NCI-H774 (cell line): ENCODE measurements at regions not wholly inside any gene's neighbourhood (a gene's known extent, or its start where the extent isn't known, plus 50 kb on each side); places are given as distances from the start of the nearest gene placed in this dataset.

Experiments
- DNase-seq: peaks from one replicate; lab custom pipeline; 2025; lab: John Stamatoyannopoulos, UW

DNA sequence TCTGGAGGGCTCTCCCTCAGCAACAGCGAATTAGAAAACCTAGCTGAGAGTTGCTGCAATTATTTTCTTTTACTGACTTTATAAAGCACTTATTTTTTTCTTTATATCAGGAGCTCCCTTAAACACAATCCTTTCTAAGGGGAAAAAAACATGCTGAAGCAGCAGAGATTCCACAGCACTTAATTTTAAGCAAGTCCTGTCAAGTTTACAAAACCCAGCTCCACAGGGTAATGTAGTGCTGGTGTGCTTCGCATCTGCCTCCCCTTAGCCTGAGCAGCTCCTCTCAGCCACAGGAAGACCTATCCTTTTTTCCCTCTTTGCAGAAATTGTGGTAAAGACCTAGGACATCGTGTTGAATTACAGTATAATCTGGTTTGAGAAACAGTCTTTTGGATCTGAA, 208.1 kb upstream of the SYNDIG1 start:
- no peak for DNase-seq

DNA sequence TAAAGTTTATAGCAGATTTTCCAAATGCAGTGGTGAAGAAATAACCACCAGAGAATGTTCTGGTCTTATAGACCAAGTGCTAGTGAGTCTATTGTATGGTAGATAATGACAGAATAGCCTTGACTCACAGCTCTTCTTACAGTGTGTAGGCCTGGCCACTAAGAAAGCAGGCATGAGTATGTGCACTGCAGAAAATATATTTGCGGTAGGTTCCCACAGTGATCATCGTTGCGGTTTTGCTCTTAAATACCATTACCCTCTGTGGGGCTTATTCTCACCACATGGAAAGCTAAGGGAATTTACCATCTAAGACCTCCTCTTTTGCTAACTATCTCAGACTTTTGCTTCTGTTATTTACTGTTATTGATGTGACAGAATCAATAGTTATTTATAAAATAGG, 212.3 kb upstream of the SYNDIG1 start:
- DNase-seq: no peak

DNA sequence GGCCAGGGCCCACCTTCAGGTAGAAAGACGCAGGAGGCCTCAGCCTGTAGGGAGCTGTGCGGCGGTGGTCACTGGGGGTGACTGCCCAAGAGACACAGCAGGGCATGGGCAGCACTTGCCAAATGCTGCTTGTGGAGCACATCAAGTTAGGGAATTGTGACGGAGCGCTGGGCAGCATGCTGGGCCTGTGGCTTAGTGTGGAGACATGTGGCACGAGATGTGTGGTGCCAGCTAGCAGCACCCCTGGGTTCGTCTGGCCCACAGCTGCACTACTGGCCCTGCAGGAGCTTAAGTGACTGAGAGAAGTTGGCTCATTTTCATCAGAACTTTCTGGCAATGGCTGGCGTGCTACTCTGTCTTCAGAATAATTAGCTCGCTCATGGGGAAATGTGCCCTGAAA, 213.1 kb upstream of the SYNDIG1 start:
- DNase-seq: no peak

DNA sequence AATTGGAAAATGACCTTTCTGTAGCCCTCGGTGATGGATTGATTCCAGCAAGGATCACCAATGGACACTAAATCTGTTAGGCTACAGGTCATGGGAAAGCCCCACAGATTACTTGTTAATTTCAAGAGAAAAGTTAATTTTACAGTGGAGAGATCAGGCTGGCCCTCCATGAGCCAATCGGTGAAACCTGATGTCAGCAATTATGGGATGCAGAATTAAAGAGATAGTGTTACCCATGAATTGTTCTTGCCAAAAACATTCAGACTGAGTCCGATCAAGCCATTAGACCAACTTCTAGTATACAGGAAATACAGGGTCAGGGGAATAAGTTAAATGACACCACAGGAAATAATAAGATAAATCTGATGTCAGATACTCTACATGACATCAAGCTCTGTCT, 214.9 kb upstream of the SYNDIG1 start:
- no peak for DNase-seq

DNA sequence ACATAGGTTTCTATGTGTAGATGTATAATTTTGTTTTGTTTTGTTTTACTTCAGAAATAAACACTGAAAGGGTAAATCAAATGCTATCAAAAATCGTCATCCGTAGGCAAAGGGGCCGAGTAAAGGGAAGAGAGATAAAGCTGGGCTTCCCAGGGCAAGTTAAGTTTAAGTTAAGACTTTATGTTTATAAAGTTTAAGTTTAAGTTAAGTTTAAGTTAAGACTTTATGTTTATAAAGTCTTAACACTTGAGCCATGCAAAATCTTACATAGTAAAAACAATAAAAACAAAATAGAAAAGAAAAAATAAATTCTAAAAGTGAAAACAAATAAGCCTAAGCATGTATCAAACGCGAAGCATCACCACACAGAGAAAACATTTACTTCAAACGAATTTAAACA, 216.1 kb upstream of the SYNDIG1 start:
- no peak for DNase-seq

DNA sequence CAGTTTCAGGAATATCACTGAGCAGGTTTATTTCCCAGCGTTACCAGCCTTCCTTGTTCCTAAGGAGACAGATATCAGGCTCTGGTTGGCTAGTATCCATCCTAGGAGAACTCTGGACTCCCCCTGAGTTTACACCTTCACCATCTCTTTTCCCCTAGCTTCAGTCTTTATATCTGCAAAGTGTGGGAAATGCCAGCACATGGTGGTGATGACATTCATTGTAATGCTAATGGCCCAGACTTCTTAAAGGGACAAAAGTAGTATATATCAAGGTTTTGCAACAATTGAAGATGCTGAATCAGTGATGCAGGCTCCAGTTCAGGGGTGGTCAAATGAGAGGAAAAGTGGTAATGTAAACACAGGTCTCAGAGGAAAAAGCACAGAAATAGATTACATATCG, 224.3 kb upstream of the SYNDIG1 start:
- no peak for DNase-seq

DNA sequence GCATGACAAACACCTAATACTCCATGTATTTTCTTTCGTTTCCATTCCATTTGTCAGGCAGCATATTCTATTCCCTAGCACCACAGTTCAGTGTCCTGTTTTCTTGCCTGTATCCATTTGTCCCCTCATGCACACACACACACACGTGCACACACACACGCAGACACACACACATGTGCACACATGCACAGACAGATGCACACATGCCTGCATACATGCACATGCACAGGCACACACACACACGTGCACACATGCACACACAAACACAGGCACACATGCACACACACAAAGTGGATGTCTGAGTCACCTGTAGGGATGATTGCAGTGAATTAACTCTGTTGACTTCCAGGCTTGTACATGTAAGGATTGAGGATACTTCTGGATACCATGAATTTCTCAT, 226.7 kb upstream of the SYNDIG1 start:
- DNase-seq: no peak

DNA sequence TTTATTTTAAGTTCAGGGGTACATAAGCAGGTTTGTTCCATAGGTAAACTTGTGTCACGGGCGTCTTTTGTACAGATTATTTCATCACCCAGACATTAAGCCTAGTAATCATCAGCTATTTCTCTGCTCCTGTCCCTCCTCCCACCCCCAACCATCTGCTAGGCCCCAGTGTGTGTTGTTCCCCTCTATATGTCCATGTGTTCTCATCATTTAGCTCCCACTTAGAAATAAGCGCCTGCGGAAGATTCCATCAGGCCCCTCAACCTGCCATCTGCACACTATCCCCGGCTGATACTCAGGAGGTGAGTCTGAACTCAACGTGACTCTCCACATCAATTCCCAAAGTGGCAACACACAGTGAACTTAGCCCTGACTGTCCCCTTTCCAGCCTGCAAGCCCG, 228.0 kb upstream of the SYNDIG1 start:
- no peak for DNase-seq

DNA sequence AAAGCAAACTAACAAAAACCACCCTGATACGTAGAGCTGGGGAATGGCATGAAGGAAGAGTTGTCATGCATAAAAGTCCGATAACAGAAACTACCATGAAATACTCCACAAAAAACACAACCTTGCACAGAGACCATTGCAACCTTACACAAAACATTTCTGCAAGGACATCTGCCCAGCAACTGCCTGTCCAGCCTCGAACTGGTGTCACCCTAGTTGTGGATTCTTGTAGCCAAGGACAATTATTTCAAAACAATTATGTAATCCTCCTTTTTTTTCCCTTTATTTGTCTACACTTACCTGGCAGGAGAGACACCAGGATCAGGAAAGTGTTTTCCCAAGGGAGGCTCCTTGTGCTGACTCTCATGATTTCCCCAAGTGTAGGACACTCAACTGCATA, 232.5 kb upstream of the SYNDIG1 start:
- no peak for DNase-seq

DNA sequence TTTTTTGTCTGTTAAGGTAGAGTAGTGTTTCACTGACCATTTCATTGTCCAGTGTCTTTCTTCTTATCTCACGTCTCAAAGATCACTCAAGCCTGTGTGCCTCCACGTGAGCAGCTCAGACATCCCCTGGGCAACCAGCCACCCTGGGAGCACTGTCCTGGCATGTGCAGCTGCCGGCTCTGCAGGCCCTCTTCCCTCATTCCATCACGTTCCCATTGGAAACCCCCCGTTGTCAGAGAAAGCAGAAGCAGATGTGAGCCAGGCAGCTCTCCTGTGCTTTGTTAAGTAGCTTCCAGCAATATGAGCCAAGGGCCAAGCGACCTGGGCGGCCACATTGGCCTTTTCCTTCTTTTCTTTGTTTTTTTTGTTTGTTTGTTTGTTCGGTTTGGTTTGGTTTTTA, 233.2 kb upstream of the SYNDIG1 start:
- DNase-seq: no peak

DNA sequence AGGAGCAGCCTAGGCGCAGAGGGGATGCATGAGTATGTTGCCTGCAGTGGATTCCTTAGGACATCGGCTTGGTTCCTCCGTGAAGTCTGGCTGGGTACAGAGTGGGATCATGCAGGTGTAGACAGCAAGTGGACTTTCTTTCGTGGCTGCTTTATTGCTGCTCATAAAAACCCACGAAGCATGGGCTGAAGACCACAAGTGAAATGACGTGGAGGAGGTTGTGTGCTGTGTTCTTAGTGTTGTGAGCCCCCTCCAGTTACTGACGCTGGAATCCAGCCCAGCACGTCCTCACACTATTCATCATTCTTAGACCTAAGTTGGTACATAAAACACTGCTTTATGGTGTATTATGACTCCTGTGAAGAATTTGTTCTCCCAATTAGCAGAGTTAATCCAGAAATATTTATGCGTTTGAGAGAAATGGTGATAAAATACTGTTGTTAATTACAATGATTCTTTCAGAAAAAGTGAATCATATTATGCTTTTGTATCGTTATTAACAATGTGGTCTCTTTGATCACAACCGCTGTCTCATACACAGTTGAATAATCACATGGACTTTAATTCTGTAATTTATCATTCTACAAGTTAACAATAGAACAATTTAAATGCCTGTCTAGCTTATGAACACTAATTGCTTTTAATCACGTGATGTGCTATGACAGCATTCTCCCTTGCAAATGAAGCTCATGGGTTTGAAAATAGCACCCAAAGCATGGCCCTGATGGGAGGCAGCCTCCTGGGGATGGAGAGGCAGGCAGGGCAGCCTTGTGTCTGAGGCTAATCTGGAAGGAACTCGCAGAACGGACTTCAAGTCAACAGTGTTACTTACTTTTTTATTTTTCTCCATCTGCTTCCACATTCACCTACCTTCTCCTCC, 233.9 kb upstream of the SYNDIG1 start:
- no peak for DNase-seq

DNA sequence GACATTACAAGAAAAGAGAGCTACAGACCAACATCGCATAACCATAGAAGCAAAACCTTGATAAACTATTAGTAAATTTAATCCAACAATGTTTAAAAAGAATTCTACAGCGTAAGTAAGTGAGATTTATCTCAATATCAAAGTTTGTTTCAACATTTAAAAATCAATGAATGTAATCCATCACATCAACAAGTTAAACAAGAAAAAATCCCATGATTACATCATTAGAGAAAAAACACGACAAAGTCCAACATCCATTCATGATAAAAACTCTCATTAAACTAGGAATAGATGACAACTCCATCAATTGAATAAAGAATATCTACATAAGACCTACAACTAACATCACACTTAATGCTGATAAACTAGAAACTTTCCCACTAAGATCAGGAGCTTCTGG, 239.0 kb upstream of the GGTLC1 start:
- DNase-seq: no peak

DNA sequence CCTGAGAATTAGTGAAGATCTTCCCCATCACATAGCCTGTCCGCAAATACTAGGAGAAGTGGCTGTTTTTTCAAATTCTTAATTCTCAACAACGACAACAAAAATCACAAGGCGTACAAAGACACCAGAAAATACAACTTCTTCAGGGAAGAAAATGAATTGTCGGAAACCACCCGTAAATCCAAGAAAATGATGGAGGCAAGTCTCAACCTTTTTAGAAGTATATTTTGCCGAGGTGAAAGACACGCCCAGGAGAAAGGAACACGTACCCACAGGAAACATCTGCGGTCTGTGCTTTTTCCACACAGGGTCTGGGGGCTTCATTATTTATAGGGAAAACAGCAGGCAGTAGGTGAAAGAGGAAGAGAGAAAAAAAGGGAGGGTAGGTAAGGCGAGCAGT, 223.9 kb upstream of the GGTLC1 start:
- DNase-seq: no peak

DNA sequence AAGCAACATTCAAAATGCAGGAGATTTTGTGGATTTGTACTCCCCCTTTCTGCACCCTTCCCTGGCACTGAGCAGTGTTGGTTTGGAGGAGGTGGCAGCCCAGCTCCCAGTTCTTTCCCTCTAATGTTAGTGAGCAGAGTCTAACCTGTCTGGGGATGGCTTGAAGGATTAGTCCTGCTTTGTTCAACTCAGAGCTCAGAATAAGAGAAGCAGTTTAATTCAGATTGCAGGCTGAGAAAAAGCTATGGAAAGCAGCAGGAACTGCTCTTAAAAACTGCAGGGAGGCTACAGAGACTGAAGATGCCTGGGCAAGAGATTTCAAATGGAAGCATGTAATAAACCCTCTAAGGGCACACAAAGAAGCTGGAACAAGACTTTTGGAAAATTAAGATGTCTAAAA, 223.4 kb upstream of the GGTLC1 start:
- no peak for DNase-seq

DNA sequence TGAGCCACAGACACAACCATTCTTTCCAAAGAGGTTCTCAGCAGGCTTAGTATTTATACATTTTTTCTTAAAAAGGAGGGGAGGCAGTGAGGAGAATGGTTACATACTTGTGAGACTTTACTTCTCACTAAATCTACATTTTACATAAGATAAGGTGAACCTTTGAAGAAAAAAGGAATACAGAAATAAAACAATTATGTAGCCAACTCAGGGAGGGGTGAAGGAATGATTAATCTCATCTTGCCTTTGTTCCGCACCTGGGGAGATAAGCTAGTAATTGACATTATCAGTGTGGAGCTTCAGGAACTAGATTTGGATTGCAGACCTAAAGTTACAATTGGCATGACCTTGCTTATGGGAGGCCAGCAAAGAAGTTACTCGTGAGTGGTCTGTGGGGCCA, 221.8 kb upstream of the GGTLC1 start:
- no peak for DNase-seq

DNA sequence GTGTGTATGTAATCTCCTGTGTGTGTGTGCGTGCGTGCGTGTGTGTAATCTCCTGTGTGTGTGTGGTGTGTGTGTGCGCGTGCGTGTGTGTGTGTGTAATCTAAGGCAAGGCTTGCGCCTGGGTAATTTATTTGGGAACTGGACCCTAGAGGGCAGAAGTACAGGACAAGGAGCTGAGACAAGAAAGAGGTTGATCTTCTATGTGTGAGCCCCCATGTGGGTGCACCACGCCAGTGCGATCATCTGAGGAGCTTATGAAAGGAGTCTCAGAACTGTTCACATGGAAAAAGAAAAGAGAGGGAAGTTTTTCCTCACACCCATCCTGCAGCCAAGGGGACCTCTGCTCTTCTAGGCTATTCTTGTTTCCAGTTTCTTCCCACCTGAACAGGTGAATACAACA, 220.1 kb upstream of the GGTLC1 start:
- no peak for DNase-seq

DNA sequence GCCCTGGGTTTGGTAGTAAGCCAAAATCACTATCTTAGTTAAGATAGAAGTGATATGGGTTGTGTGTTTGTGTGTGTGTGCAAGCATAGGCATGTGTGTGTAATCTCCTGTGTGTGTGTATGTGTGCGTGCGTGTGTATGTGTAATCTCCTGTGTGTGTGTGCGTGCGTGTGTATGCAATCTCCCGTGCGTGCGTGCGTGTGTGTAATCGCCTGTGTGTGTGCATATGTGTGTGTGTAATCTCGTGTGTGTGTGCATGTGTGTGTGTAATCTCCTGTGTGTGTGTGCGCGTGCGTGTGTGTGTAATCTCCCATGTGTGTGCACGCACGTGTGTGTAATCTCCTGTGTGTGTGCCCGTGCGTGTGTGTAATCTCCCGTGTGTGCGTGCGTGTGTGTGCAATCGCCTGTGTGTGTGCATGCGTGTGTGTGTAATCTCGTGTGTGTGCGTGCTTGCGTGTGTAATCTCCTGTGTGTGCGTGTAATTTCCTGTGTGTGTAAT, 219.3 kb upstream of the GGTLC1 start:
- no peak for DNase-seq

DNA sequence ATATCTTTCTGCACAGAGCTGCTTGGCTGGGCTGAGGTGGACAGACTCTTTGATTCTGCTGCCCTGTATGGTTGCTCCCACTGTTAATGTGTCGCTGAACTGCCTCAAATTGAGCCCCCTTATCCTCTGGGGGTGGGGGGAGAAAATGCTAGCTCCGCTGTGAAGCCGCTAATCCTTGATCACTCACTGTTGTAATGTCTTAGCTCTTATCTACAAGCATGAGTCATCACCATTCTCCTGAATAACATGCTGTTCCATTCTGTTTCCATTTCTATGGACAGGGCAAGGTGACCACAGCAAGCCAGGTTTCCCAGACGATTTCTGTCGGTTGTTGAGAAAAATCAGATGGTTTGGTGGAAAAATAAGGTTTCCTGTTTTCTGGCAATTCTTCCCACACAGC, 218.4 kb upstream of the GGTLC1 start:
- no peak for DNase-seq

DNA sequence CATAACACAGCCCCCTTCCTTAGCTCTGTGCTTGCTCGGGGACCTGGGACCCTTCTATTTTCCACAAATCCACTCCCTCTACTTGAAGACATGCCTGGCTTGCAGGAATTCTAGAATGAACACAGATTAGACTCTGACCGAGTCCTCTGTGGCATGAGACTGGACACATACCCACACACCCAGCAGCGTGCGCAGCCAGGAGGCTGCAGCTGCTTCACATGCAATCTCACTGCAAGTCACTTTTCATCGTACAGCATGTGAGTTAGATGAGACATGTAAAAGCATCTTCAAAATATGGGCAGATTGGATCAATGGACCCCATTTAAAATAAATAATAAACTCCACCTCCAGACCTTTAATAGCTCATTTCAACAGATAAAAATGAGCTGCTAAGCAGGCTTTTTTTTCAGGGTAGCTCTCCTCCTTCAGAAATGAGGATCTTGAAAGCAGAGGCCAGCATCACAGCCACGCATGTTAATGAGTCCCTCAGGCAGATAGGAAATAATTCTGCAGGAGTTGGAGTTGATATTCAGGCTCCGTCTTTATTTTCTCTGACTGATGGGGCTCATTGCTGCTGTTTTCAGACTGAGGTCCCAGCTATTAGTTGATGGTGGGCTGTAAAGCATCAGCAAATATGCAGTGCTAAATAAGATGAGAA, 215.1 kb upstream of the GGTLC1 start:
- DNase-seq: no peak

DNA sequence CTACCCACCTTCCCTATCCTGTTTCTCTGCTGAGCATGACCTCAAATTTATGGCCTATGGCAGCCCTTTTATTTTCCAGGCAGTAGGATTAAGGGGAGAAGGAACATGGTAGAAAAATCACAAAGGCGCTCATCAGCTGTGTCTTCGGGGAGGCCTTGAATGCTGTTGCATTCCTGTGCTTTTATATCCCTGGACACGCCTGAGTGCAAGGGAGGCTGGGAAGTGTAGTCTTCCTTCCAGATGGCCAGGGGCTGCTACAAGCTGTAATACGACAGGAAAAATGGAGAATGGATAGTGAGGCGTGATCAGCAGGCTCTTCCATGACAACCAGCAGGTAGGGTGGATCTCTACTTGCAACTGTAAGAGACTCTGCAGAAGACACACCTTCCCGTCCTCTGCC, 210.9 kb upstream of the GGTLC1 start:
- no peak for DNase-seq

DNA sequence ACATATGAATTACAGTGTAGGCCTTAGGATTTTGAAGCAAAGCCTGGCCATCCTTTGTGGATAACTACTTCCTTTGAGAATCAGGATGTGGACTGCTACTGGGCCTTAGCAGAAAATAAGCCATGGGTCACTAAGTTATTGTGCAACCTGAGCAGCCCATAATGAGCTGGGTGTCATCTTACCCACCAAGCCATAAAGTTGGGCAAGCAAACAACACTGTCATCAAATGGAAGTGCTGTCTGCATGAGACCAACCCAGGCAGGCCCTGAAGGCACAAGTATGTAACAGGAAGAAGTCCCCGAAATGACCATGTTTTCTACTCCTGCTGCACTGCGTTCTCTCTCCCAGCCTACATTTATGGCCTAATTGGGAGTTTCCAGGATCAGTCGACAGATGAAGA, 205.6 kb upstream of the GGTLC1 start:
- no peak for DNase-seq

DNA sequence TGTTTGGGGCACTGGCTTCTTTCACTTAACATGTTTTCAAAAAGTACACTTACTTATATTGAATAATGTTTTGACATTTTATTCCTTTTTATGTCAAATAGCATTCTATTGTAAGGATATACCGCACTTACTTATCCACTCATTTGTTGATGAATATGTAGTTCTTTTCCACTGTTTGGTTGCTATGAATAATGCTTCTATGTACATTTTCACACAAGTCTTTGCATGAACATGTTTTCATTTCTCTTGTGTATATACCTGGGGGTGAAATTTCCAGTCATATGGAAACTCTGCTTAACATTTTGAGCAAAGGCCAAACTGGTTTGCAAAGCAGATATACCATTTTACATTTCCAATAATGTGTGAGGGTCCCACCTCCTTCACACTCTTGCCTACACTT, 202.3 kb upstream of the GGTLC1 start:
- no peak for DNase-seq

DNA sequence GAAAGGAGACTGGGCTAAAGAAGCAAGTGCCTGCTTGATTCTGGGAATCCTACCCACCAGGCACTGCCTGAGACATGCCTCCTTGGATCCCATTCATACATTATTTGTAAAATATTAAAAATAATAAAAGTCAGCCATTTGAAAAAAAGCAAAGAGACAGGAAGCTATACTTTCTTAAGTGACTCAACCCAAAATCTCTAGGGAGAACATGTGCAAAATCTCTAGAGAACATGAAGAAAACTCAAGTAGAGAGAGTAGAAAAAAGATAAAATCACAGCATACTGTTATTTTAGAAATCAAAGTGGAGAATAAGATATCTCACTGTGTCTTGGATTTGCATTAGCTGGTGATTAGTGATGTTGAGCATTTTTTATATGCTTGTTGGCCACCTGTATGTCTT, 197.2 kb upstream of the GGTLC1 start:
- no peak for DNase-seq

DNA sequence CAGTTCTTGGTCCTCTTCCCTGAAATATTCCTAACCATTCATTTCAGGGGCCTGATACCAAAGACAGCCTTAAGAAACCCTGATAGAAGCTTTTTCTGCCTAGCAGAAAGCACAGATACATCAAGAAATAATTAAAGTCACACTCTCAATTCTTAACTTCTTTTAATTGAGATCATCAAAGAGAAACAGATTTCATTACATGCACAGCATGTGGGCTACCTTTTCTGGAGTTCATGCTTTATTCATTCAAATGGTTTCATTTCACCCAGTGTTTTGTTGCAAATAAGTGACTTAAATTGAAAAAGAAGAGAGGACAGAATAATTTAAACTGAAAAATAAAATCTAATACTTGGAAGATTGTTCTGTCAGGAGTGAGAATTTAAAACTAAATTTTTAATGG, 192.6 kb upstream of the GGTLC1 start:
- DNase-seq: no peak
